ENCODE measurements at regions not wholly inside any gene's neighbourhood (a gene's known extent, or its start where the extent isn't known, plus 50 kb on each side); places are given as distances from the start of the nearest gene placed in this dataset.

DNA sequence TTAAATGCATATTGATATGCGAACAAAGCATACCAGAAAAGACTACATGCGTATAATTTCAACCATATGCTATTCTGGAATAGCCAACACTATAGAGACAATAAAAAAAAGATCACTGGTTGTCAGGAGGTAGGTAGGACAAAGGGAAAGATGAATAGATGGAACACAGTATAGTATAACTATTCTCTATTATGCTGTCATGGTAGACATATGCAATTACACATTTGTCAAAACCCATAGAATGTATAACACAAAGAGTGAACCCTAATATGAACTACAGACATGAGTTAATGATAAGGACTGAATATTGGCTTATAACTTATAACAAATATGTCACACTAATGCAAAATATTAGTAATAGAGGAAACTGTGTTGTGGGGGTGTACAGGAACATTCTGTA is 460.8 kb downstream of the TAF11L14 start:
- TF ChIP-seq, protein P1, sequence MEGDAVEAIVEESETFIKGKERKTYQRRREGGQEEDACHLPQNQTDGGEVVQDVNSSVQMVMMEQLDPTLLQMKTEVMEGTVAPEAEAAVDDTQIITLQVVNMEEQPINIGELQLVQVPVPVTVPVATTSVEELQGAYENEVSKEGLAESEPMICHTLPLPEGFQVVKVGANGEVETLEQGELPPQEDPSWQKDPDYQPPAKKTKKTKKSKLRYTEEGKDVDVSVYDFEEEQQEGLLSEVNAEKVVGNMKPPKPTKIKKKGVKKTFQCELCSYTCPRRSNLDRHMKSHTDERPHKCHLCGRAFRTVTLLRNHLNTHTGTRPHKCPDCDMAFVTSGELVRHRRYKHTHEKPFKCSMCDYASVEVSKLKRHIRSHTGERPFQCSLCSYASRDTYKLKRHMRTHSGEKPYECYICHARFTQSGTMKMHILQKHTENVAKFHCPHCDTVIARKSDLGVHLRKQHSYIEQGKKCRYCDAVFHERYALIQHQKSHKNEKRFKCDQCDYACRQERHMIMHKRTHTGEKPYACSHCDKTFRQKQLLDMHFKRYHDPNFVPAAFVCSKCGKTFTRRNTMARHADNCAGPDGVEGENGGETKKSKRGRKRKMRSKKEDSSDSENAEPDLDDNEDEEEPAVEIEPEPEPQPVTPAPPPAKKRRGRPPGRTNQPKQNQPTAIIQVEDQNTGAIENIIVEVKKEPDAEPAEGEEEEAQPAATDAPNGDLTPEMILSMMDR (conservative IDR thresholded peaks at IDR 0.05; ENCODE audit: low read depth, low read length): no peak
- DNase-seq (ENCODE audit: low read depth): no peak
- H3K4me3 ChIP-seq (ENCODE audit: low read depth, low read length): no peak overlapping the region

DNA sequence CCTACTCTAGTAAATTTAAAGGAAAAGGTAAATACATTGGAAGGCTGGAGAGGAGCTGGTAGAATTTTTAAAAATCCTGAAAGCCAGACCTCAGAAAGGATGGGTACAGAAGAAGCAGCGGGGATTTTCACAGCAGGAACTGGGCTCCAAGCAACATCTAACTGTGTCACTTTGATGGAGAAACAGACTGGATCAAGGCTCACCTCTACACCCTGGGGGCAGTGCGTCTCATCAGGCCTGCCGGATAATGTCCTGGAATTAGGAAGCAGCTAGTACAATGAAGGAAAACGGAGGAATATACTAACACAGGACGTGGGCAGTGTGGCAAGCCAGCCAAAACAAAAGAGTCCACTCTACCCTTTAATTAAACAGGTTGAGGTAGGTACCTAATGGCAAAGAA is 463.6 kb downstream of the TAF11L14 start:
- DNase-seq (ENCODE audit: low read depth): no peak
- no peak overlapping the region for H3K4me3 ChIP-seq (ENCODE audit: low read depth, low read length)
- TF ChIP-seq, protein P1 (conservative IDR thresholded peaks at IDR 0.05; ENCODE audit: low read depth, low read length): no peak

DNA sequence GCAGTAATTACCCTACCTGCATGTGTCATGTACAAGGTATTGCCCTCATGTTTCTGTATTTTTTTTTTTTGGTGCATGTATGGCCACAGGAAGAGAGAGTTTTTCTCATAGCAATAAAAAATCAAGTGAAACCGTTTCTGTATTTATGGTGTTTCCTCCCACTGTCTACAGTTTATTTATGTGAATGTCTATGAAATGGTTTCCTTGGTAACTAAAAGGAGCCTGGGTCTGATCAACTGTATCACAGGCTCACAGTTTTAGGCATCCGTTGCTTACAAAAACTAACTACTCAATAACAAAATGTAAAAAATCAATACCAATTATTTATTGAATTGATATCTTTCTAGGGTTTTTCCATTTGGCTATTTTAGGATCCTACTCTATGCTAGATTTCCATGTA is 464.4 kb downstream of the TAF11L14 start:
- no peak for DNase-seq (ENCODE audit: low read depth)
- H3K4me3 ChIP-seq (ENCODE audit: low read depth, low read length): no peak overlapping the region
- TF ChIP-seq, protein P1 (conservative IDR thresholded peaks at IDR 0.05; ENCODE audit: low read depth, low read length): no peak

DNA sequence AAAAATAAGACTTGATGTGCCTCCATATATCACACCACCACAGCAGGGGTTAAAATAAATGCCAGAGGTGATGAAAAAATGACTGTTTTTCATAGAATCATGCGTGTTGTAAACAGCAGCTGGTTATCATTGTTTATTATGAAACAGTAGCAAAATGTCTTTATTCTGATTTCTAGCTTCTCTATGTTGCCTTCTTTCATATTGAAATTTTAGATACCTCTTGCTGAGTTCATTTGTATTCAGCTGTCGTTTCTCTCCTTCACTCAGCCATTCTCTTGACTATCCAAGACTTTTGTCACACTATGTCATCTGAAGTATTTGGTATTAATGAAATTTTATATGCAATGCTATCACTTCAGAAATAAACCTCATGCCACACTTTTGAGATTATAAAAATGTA is 465.0 kb downstream of the TAF11L14 start:
- no peak for DNase-seq (ENCODE audit: low read depth)
- TF ChIP-seq, protein P1 (conservative IDR thresholded peaks at IDR 0.05; ENCODE audit: low read depth, low read length): no peak
- no peak overlapping the region for H3K4me3 ChIP-seq (ENCODE audit: low read depth, low read length)

- DNase-seq (ENCODE audit: low read depth): no peak
- TF ChIP-seq, protein P1 (conservative IDR thresholded peaks at IDR 0.05; ENCODE audit: low read depth, low read length): no peak
- no peak overlapping the region for H3K4me3 ChIP-seq (ENCODE audit: low read depth, low read length)
Measured at GRCh38 chr5:18101532-18101931, 467.3 kb downstream of the TAF11L14 start.

GRCh38 chr5:18102733-18103132 is 468.5 kb downstream of the TAF11L14 start:
- DNase-seq (ENCODE audit: low read depth): no peak
- H3K4me3 ChIP-seq (ENCODE audit: low read depth, low read length): no peak overlapping the region
- TF ChIP-seq, protein P1 (conservative IDR thresholded peaks at IDR 0.05; ENCODE audit: low read depth, low read length): no peak

DNA sequence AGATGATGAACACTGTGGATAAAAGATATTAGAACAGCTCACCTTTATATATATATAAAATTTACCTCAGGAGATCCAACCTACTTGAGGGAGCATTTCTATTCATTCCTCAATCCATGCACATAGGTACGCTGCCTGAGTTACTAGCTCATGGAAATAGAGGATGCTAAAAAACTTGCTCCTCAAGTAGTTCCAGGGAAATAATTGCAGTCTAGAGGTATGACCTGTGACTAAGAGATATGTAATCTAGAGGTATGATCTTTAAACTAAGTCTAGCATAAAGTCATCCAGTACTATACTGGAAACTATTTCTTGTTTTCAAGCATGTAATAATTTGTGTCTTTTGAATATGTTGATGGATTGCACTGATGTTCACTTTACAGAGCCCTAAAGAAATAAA is 471.2 kb downstream of the TAF11L14 start:
- TF ChIP-seq, protein P1 (conservative IDR thresholded peaks at IDR 0.05; ENCODE audit: low read depth, low read length): no peak
- no peak overlapping the region for H3K4me3 ChIP-seq (ENCODE audit: low read depth, low read length)
- DNase-seq (ENCODE audit: low read depth): no peak

All from epithelial cell of proximal tubule (primary cell).